Hepatocyte (in vitro differentiated cells): ENCODE measurements at regions not wholly inside any gene's neighbourhood (a gene's known extent, or its start where the extent isn't known, plus 50 kb on each side); places are given as distances from the start of the nearest gene placed in this dataset.

Experiments used
- DNase-seq: peaks from one replicate; pipeline ENCODE4 v3.0.0-alpha.2; 2016; ENCODE audit warnings: low spot score
- H2AFZ ChIP-seq: fragments of 200-600 bp; sonication (generic); 2 replicates; pipeline ENCODE4 v1.6.0; 2016; ENCODE audit warnings: antibody characterized with exemption, mild to moderate bottlenecking
- H3K27ac ChIP-seq: fragments of 200-600 bp; sonication (generic); 2 replicates; pipeline ENCODE4 v1.5.1; 2016; ENCODE audit warnings: mild to moderate bottlenecking
- H3K27me3 ChIP-seq: fragments of 200-600 bp; sonication (generic); 2 replicates; pipeline ENCODE4 v1.6.1; 2016
- H3K36me3 ChIP-seq: fragments of 200-600 bp; sonication (generic); replicated peaks from 2 replicates; pipeline ENCODE4 v1.5.1; 2016; ENCODE audit warnings: low read depth; ENCODE audit not compliant: insufficient read depth
- H3K4me1 ChIP-seq: fragments of 200-600 bp; sonication (generic); 2 replicates; pipeline ENCODE4 v1.5.1; 2016; ENCODE audit warnings: mild to moderate bottlenecking, moderate library complexity; ENCODE audit not compliant: insufficient read depth
- H3K4me2 ChIP-seq: fragments of 200-600 bp; sonication (generic); 2 replicates; pipeline ENCODE4 v1.6.0; 2016
- H3K4me3 ChIP-seq: fragments of 200-600 bp; sonication (generic); 2 replicates; pipeline ENCODE4 v1.5.1; 2016; ENCODE audit warnings: mild to moderate bottlenecking
- H3K79me2 ChIP-seq: fragments of 200-600 bp; sonication (generic); 2 replicates; pipeline ENCODE4 v1.6.0; 2017; ENCODE audit warnings: mild to moderate bottlenecking
- H3K9me2 ChIP-seq: fragments of 200-600 bp; sonication (generic); replicated peaks from 2 replicates; pipeline ENCODE4 v1.6.0; 2017; ENCODE audit warnings: mild to moderate bottlenecking; ENCODE audit not compliant: insufficient read depth
- H3K9me3 ChIP-seq: fragments of 200-600 bp; sonication (generic); 2 replicates; pipeline ENCODE4 v1.5.1; 2016; ENCODE audit warnings: low read depth, mild to moderate bottlenecking
- H4K20me1 ChIP-seq: fragments of 200-600 bp; sonication (generic); 2 replicates; pipeline ENCODE4 v1.6.0; 2016; ENCODE audit warnings: mild to moderate bottlenecking; ENCODE audit not compliant: insufficient read depth, poor library complexity, severe bottlenecking
- CTCF ChIP-seq: fragments of 200-600 bp; sonication (generic); IDR thresholded peaks from 2 replicates; pipeline ENCODE4 v1.5.1; 2016; ENCODE audit warnings: antibody characterized with exemption, mild to moderate bottlenecking; ENCODE audit not compliant: poor library complexity
- EZH2 ChIP-seq: fragments of 200-600 bp; sonication (generic); IDR thresholded peaks from 2 replicates; pipeline ENCODE4 v1.6.1; 2016; ENCODE audit warnings: antibody characterized with exemption, mild to moderate bottlenecking, borderline replicate concordance
- EZH2phosphoT487 ChIP-seq: fragments of 200-600 bp; sonication (generic); IDR thresholded peaks from one replicate; pipeline ENCODE4 v1.6.1; 2018; ENCODE audit warnings: antibody characterized with exemption, mild to moderate bottlenecking, low read depth, moderate library complexity; ENCODE audit not compliant: unreplicated experiment, severe bottlenecking
- WGBS: methylation state at CpG from one replicate; pipeline ENCODE4 v1.1.6; 2016; ENCODE audit warnings: low lambda C conversion rate; ENCODE audit errors: missing lambda C conversion rate; 5-methylcytosine and 5-hydroxymethylcytosine counted together

- no peak overlapping the region for H2AFZ ChIP-seq
- no peaks in the 10 kb centered on the region for H3K36me3 ChIP-seq
- no peaks in the 10 kb centered on the region for H3K9me3 ChIP-seq
- no peak overlapping the region for H3K4me2 ChIP-seq
- no peaks in the 10 kb centered on the region for H3K9me2 ChIP-seq
- no peak overlapping the region for H3K27ac ChIP-seq
- TF ChIP-seq CTCF (no peak), EZH2 (no peak), EZH2phosphoT487 (no peak)
- H3K4me3 ChIP-seq, result no peak overlapping the region
- WGBS, result 78% methylated on average over 3 of the region's 3 CpGs
- H4K20me1 ChIP-seq, result no peaks in the 10 kb centered on the region
- peaks cover 5% of the 10 kb centered on the region for H3K27me3 ChIP-seq
- H3K79me2 ChIP-seq, result no peaks in the 10 kb centered on the region
- H3K4me1 ChIP-seq, result no peaks in the 10 kb centered on the region
- DNase-seq, result no peak
Measured at GRCh38 chr2:11018651-11019185, 107.0 kb downstream of the KCNF1 start.

GRCh38 chr2:11019614-11020013 lies 107.9 kb downstream of the KCNF1 start:
- Histone ChIP-seq H3K36me3 (no peaks in the 10 kb centered on the region), H3K9me3 (no peaks in the 10 kb centered on the region), H3K4me2 (no peak overlapping the region), H3K9me2 (no peaks in the 10 kb centered on the region), H3K27ac (no peak overlapping the region), H3K27me3 (peaks cover 5% of the 10 kb centered on the region), H3K4me3 (no peak overlapping the region), H2AFZ (no peak overlapping the region), H4K20me1 (no peaks in the 10 kb centered on the region), H3K79me2 (no peaks in the 10 kb centered on the region), H3K4me1 (no peaks in the 10 kb centered on the region)
- DNase-seq, result no peak
- 90% methylated on average over 2 of the region's 2 CpGs for WGBS
- TF ChIP-seq EZH2phosphoT487 (no peak), CTCF (no peak), EZH2 (no peak)

- Histone ChIP-seq H2AFZ (no peak overlapping the region), H3K9me2 (no peaks in the 10 kb centered on the region), H4K20me1 (no peaks in the 10 kb centered on the region), H3K27me3 (no peaks in the 10 kb centered on the region), H3K4me2 (no peak overlapping the region), H3K36me3 (no peaks in the 10 kb centered on the region), H3K9me3 (no peaks in the 10 kb centered on the region), H3K4me1 (no peaks in the 10 kb centered on the region), H3K4me3 (no peak overlapping the region), H3K79me2 (no peaks in the 10 kb centered on the region), H3K27ac (no peak overlapping the region)
- 89% methylated on average over 6 of the region's 6 CpGs for WGBS
- TF ChIP-seq EZH2phosphoT487 (no peak), CTCF (no peak), EZH2 (no peak)
- no peak for DNase-seq
Measured at GRCh38 chr2:11022064-11022463, 110.3 kb downstream of the KCNF1 start.
